ENCODE measurements at regions not wholly inside any gene's neighbourhood (a gene's known extent, or its start where the extent isn't known, plus 50 kb on each side); places are given as distances from the start of the nearest gene placed in this dataset.
"Not testable (repeated sequence)": the region's sequence is repeated elsewhere in the genome, so short reads cannot be mapped to it uniquely, and the experiment has no call there.

- not testable (repeated sequence) for DNase-seq (ENCODE audit: low read depth in 3 of 3)
These were observed 278.6 kb upstream of the PLET1 start for GRCh38 chr11:112539281-112539555.

- DNase-seq (ENCODE audit: low read depth in 3 of 3), result no peak
These were observed 279.1 kb upstream of the PLET1 start for GRCh38 chr11:112539741-112540140.

- DNase-seq (ENCODE audit: low read depth in 3 of 3), result no peak
These were observed 279.6 kb upstream of the PLET1 start for GRCh38 chr11:112540261-112540660.

GRCh38 chr11:112541140-112542046 is 280.7 kb upstream of the PLET1 start:
- DNase-seq (ENCODE audit: low read depth in 3 of 3), result no peak

GRCh38 chr11:112542479-112542878 is 281.8 kb upstream of the PLET1 start:
- DNase-seq (ENCODE audit: low read depth in 3 of 3), result no peak

- DNase-seq (ENCODE audit: low read depth in 3 of 3), result no peak
These were observed 282.7 kb upstream of the PLET1 start for GRCh38 chr11:112543390-112543789.

GRCh38 chr11:112548641-112549040 is 288.0 kb upstream of the PLET1 start:
- no peak for DNase-seq (ENCODE audit: low read depth in 3 of 3)

GRCh38 chr11:112553205-112553731 is 292.6 kb upstream of the PLET1 start:
- no peak for DNase-seq (ENCODE audit: low read depth in 3 of 3)

GRCh38 chr11:112554586-112554985 is 293.9 kb upstream of the PLET1 start:
- DNase-seq (ENCODE audit: low read depth in 3 of 3), result no peak

- peak; percentile 44 to 71 (median 59) for DNase-seq (ENCODE audit: low read depth in 3 of 3)
These were observed 295.1 kb upstream of the PLET1 start for GRCh38 chr11:112555491-112556364.

- DNase-seq (ENCODE audit: low read depth in 3 of 3), result no peak
These were observed 298.0 kb upstream of the PLET1 start for GRCh38 chr11:112558691-112559090.

GRCh38 chr11:112563808-112564207 is 303.1 kb upstream of the PLET1 start:
- no peak for DNase-seq (ENCODE audit: low read depth in 3 of 3)

- DNase-seq (ENCODE audit: low read depth in 3 of 3), result no peak
These were observed 303.7 kb upstream of the PLET1 start for GRCh38 chr11:112564228-112564955.

- no peak for DNase-seq (ENCODE audit: low read depth in 3 of 3)
These were observed 304.9 kb upstream of the PLET1 start for GRCh38 chr11:112565551-112565950.

GRCh38 chr11:112566124-112566523 is 305.5 kb upstream of the PLET1 start:
- no peak for DNase-seq (ENCODE audit: low read depth in 3 of 3)

- no peak for DNase-seq (ENCODE audit: low read depth in 3 of 3)
These were observed 309.7 kb upstream of the PLET1 start for GRCh38 chr11:112570333-112570732.

GRCh38 chr11:112579282-112579681 is 318.6 kb upstream of the PLET1 start:
- no peak for DNase-seq (ENCODE audit: low read depth in 3 of 3)

GRCh38 chr11:112580864-112581263 is 320.2 kb upstream of the PLET1 start:
- no peak for DNase-seq (ENCODE audit: low read depth in 3 of 3)

GRCh38 chr11:112581747-112582146 is 321.1 kb upstream of the PLET1 start:
- DNase-seq (ENCODE audit: low read depth in 3 of 3), result no peak

GRCh38 chr11:112582366-112582765 is 321.7 kb upstream of the PLET1 start:
- no peak for DNase-seq (ENCODE audit: low read depth in 3 of 3)

GRCh38 chr11:112583261-112583893 is 322.7 kb upstream of the PLET1 start:
- DNase-seq (ENCODE audit: low read depth in 3 of 3), result no peak

Data from stimulated activated CD4-positive, alpha-beta T cell treated with anti-CD3 and anti-CD28 coated beads, TNF-alpha, amount 100 ng/mL, for 24 hours (primary cell).